Mesothelial cell of epicardium (in vitro differentiated cells): ENCODE measurements at regions not wholly inside any gene's neighbourhood (a gene's known extent, or its start where the extent isn't known, plus 50 kb on each side); places are given as distances from the start of the nearest gene placed in this dataset.

Experiments
- DNase-seq, 2 experiments: peaks; one replicate each; pipeline ENCODE4 v3.0.0; 2021; ENCODE audit warnings: low spot score in 2 of 2; ENCODE audit not compliant: unreplicated experiment in 2 of 2
- H3K27ac Mint-ChIP-seq: 2 replicates; pipeline ENCODE4 v1.8.0; 2021; ENCODE audit warnings: mixed read lengths
- H3K27me3 Mint-ChIP-seq: 2 replicates; pipeline ENCODE4 v1.8.0; 2021; ENCODE audit warnings: low read depth, mixed read lengths
- H3K36me3 Mint-ChIP-seq: 2 replicates; pipeline ENCODE4 v1.8.0; 2021; ENCODE audit warnings: mixed read lengths
- H3K4me1 Mint-ChIP-seq: 2 replicates; pipeline ENCODE4 v1.8.0; 2021; ENCODE audit warnings: mixed read lengths
- H3K4me3 Mint-ChIP-seq: 2 replicates; pipeline ENCODE4 v1.8.0; 2021; ENCODE audit warnings: mild to moderate bottlenecking, moderate library complexity, mixed read lengths
- H3K9me3 Mint-ChIP-seq: 2 replicates; pipeline ENCODE4 v1.8.0; 2021; ENCODE audit warnings: mixed read lengths
- TF ChIP-seq, protein P1 (sequence below): fragments of 200-600 bp; sonication (generic); IDR thresholded peaks from one replicate; pipeline ENCODE4 v1.5.0; 2021; ENCODE audit warnings: antibody characterized with exemption; ENCODE audit not compliant: unreplicated experiment

DNA sequence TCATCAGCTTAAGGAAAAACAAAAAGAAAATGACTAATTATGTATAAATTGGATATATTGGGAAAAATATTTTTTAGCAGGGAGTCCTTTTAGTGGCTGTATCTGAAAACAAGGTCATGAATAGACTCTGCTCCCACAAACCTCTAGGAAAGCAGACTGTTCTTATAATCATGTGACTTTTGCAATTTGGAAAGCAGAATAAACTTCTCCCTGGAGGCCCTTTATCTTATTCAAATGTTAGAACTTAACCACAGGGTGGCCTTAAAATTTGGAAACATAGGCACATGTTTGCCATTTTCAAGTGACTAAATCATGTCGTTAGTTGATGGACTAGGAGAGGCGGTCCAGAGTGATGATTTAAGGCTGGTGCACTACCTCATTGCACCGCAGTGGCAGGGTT is 196.6 kb upstream of the KRR1 start:
- Mint-ChIP-seq H3K9me3 (no peaks in the 10 kb centered on the region), H3K27ac (peak overlapping the region; percentile 44), H3K4me3 (no peak overlapping the region), H3K36me3 (no peaks in the 10 kb centered on the region), H3K27me3 (no peaks in the 10 kb centered on the region), H3K4me1 (peaks cover 81% of the 10 kb centered on the region)
- DNase-seq, result no peak
- TF ChIP-seq, protein P1, sequence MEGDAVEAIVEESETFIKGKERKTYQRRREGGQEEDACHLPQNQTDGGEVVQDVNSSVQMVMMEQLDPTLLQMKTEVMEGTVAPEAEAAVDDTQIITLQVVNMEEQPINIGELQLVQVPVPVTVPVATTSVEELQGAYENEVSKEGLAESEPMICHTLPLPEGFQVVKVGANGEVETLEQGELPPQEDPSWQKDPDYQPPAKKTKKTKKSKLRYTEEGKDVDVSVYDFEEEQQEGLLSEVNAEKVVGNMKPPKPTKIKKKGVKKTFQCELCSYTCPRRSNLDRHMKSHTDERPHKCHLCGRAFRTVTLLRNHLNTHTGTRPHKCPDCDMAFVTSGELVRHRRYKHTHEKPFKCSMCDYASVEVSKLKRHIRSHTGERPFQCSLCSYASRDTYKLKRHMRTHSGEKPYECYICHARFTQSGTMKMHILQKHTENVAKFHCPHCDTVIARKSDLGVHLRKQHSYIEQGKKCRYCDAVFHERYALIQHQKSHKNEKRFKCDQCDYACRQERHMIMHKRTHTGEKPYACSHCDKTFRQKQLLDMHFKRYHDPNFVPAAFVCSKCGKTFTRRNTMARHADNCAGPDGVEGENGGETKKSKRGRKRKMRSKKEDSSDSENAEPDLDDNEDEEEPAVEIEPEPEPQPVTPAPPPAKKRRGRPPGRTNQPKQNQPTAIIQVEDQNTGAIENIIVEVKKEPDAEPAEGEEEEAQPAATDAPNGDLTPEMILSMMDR, result no peak

DNA sequence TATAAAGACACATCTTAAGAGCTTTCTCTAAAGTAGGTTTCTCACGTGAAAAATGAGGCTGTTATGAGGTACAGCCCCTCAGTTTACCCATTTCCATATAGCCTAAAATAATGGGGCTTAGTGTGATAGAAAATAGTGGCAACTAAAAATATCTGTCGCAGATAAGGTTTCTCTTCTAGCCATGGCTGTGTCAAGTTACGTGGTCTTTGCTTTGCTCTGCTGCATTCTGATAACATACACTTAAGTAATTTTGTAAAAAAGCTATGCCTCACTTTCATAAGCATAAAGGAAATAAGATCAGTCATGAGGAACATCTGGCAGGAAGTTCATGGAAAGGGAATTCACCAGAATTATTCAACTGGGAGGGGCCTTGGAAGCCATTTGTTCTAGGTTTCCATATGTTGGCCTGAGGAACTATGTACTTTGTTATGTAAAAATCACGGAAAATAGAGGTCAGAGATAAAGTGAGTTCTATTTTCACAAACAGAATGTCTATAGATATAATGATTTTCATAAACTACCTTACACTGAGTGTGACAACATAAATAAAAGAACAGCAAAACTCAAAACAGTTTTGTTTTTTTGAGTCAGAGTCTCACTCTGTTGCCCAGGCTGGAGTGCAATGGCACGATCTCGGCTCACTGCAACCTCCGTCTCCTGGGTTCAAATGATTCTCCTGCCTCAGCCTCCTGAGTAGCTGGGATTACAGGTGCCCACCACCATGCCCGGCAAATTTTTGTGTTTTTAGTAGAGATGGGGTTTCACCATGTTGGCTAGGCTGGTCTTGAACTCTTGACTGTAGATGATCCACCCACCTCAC is 195.6 kb upstream of the KRR1 start:
- peaks cover 80% of the 10 kb centered on the region for H3K4me1 Mint-ChIP-seq
- TF ChIP-seq, protein P1, result no peak
- H3K4me3 Mint-ChIP-seq, result no peak overlapping the region
- H3K27ac Mint-ChIP-seq, result peak overlapping the region; percentile 86
- no peaks in the 10 kb centered on the region for H3K27me3 Mint-ChIP-seq
- no peaks in the 10 kb centered on the region for H3K36me3 Mint-ChIP-seq
- no peaks in the 10 kb centered on the region for H3K9me3 Mint-ChIP-seq
- DNase-seq, result no peak

DNA sequence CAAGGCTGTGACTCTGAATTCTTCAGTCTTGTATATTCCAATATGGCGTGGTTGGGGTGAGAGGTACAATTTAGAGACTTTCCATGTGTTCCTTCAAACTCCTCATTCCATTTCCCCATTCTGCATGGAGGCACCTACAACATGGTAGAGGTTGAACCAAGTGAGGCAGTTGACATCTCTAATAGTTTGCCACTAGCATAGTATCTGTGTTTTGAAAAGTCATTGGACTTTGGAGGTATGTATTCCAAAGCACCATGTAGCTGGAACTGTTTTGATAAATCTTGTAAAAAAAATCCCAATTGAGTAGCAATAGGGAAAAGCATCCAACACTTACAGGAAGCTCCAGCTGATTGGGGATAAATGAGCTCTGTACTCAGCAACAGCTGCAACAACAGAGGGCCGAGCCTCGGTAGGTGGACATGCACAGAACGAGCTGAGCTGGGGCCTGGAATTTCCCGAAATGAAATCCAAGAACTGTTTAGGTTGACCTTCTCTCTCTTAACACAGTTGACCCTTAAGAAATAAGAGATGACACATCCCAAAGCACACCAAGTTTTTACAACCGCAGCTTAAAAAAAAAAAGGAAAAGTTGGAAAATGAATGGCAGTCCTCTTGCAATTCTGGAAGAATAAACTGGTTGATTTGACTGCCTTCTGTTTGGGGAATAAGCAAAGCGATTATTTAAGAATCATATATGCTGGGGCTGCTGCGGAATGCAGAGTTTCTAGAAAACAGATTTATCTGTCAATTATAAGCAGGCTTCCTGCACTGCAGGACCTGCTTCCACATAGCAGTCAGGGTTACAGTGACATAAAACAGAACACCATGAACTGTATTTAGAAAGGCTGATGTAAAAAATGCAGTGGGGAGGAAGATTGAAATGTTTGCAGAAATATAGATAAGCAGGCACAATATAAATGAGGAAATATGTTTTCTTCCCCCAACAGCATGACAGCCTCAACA is 194.6 kb upstream of the KRR1 start:
- Mint-ChIP-seq H3K36me3 (no peaks in the 10 kb centered on the region), H3K9me3 (no peaks in the 10 kb centered on the region), H3K27ac (peak overlapping the region; percentile 86), H3K4me1 (peaks cover 74% of the 10 kb centered on the region), H3K4me3 (peak overlapping the region; percentile 30), H3K27me3 (no peaks in the 10 kb centered on the region)
- no peak for DNase-seq
- TF ChIP-seq, protein P1, result no peak

GRCh38 chr12:75704664-75705063 is 193.3 kb upstream of the KRR1 start:
- Mint-ChIP-seq H3K4me3 (no peak overlapping the region), H3K27me3 (no peaks in the 10 kb centered on the region), H3K9me3 (peaks cover 2% of the 10 kb centered on the region), H3K4me1 (peaks cover 66% of the 10 kb centered on the region), H3K36me3 (no peaks in the 10 kb centered on the region), H3K27ac (peak overlapping the region; percentile 85)
- DNase-seq, result no peak
- TF ChIP-seq, protein P1, result no peak

DNA sequence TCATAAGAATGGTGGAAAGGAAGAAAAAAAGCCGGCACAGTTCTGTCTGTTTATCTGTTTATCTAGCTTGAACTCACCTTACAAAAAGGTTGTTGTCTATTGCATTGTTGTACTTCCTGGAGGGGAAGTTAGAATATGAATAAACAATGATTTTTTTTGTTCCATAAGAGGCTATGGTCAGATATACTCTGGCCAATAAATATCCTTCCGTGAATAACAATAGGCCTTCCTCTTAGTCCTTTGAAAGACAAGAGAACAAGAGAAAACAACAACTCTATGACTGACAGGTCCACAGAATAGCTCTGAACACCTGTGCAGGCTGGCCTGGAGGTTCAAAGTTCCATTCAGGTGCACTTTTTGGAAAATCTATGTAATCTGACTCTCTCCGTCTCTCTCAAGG is 192.8 kb upstream of the KRR1 start:
- TF ChIP-seq, protein P1, result no peak
- H3K36me3 Mint-ChIP-seq, result no peaks in the 10 kb centered on the region
- peak overlapping the region; percentile 50 for H3K27ac Mint-ChIP-seq
- H3K4me1 Mint-ChIP-seq, result peaks cover 64% of the 10 kb centered on the region
- no peak for DNase-seq
- no peaks in the 10 kb centered on the region for H3K27me3 Mint-ChIP-seq
- H3K9me3 Mint-ChIP-seq, result peaks cover 6% of the 10 kb centered on the region
- H3K4me3 Mint-ChIP-seq, result no peak overlapping the region
